Stimulated activated CD8-positive, alpha-beta memory T cell treated with anti-CD3 and anti-CD28 coated beads, Interleukin-4, amount 100 ng/mL, for 1 hour (primary cell): ENCODE measurements at regions not wholly inside any gene's neighbourhood (a gene's known extent, or its start where the extent isn't known, plus 50 kb on each side); places are given as distances from the start of the nearest gene placed in this dataset.

ENCODE experiments used
- DNase-seq, 2 donors: peaks; one replicate each; pipeline ENCODE4 v3.0.0-alpha.2; 2020; ENCODE audit warnings: low read depth in 2 of 2, low spot score in 1 of 2

DNA sequence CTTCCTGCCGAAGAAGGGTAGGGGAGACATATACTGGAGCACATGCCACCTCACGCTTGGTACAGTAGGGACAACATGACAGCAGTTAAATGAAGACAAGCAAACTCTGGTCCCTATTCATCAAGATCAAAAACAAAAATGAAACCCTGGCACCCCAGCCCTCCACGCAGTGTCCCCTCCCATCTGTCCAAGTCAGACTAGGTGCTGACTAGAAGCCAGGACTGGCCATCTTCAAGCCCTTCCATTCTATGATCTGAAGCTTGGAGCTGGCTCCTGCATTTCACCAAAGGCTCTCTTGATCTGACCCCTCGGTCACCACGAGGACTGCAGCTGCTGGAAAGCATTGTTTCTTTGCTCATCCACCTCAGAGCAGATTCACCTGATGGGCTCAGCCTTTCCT is 158.9 kb upstream of the GGTLC1 start:
- DNase-seq, result no peak

- DNase-seq, result no peak
These were observed 157.7 kb upstream of the GGTLC1 start for GRCh38 chr20:24146231-24146634.

GRCh38 chr20:24144371-24144770 is 155.8 kb upstream of the GGTLC1 start:
- no peak for DNase-seq

DNA sequence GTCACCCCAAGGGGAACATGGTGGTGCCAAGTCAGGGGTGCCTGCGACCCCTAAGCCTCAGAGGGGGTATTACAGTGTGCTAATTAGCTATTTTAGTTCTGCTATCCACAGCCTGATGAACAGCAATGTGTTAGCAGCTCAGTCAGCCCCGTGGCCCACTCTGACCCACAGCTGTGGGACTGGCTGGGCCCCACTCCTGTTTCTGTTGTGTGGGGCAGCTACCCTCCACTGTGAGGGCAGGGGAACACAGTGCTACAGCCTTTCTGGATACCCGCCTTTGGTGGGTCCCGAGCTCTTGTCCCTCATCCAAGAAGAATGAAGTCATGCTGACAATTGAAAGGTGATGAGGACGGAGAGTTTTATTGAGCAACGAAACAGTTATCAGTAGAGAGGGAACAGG is 152.5 kb upstream of the GGTLC1 start:
- DNase-seq, result no peak

DNA sequence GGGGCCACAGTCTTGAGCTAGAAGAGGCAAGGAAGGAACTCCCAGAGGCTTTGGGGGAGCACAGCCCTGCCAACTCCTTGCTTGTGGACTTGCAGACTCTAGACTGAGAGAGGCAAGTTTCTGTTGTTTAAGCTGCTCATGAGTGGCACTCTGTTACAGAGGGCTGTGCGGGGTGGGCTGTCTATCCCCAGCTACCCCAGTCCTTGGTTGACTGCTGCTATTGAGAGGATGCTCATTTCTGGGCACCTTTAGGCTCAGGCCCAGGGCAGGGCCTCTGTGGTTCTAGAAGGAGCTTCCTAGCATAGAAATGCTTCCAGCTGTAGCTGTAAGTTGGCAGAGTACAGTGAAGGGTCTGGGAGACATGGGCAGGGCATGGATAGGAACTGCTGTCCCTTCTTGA is 151.3 kb upstream of the GGTLC1 start:
- DNase-seq, result no peak

- DNase-seq, result no peak
These were observed 150.4 kb upstream of the GGTLC1 start for GRCh38 chr20:24138951-24139350.

GRCh38 chr20:24138196-24138857 is 149.7 kb upstream of the GGTLC1 start:
- no peak for DNase-seq

DNA sequence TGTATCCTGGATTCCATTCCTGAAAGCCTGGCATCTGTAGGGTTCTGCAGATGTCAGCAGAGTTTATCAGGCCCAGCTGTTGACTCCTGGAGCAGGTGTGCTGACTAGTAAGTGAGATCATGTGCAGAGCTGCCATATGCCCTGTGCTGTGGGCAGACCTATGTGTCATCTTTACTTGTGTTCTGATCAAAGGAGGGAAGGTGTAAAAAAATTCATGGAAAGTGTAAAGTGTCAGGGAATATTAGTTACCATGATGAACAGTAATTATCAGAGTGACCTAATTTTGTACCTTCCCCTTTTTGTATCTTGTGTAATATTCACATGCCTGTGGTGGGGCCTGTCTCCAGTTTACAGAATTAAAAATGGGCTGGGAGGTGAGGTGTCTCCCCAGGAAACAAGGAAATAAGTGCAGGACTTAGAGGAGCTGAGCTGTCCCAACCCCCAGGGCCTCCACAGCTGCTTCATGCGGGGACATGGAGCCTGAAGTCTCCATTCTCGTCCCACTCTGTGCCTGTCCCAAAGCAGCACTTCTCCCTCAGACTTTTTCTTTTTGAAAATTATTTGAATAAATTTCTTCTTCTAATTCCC is 148.2 kb upstream of the GGTLC1 start:
- DNase-seq, result no peak

DNA sequence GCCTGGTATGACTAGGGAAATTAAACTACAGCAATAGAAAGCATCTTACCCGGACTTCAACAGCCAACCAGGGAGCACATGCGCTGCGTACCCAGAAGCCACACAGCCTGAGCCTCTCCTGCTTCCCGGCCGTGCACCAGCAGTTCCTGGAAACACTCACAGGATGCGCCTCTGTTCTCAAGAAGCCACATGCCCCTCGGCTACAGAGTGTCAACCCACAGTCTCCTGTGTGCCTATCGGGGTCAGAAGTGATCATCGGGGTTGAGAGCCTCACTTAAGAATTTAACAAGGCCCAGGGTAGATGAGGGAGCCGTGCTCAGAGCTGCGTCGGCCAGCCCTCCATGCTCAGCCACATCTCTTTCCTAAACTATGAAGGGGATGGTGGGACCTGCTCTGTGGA is 147.2 kb upstream of the GGTLC1 start:
- DNase-seq, result no peak

- DNase-seq, result no peak
These were observed 146.4 kb upstream of the GGTLC1 start for GRCh38 chr20:24134930-24135329.

- no peak for DNase-seq
These were observed 145.7 kb upstream of the GGTLC1 start for GRCh38 chr20:24134284-24134683.

- no peak for DNase-seq
These were observed 143.7 kb upstream of the GGTLC1 start for GRCh38 chr20:24132246-24132645.

GRCh38 chr20:24131684-24132083 is 143.1 kb upstream of the GGTLC1 start:
- no peak for DNase-seq

- no peak for DNase-seq
These were observed 142.7 kb upstream of the GGTLC1 start for GRCh38 chr20:24131281-24131680.

DNA sequence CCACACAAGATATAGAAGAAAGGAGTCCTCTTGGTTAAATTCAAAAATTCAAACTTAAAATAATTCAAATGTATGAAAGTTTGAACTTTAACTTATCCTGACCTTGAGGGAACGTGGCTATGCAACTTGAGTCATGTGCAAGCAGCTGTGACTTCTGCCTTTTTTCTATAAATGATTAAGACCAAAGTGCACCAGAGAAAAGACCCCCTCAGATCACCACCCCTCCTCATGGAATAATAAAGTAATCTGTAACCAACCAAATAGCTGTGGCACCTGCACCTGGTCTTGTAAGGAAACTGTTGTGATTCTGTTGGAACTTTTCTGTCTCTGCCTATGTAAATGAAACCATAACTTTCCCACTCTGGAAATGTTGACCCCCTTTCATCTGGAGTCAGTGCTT is 141.1 kb upstream of the GGTLC1 start:
- DNase-seq, result no peak

DNA sequence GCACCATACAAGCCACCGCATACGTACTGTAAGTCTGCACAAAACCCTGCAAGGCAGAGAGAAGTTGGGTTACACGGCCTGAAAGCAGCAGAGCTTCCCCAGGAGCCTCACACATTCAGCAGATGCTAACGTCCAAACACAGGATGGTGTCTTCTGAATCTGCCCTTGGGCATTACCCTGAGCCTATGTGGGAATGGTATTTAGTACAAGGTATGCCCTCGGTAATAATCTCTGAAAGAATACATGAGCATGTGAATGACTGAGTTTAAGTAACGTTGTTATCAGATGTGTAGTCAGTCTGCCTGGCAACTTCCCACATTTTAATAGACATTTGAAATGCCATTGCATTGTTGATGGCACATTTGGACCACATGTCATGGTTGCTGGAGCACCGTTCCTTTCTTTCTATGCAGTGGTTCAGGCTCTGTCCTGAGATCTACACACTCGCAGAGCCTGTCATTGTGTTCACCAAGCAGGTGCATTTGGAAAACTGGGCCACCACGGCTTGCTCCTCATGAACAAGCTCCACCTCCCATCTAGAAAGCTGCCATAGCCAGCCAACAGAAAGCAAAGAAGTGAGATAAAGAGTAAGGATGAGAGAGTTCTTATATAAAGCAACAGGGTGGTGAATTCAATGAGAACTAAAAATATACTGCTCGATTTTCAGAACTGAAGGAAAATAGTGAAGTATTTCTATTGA is 136.5 kb upstream of the GGTLC1 start:
- DNase-seq, result no peak

DNA sequence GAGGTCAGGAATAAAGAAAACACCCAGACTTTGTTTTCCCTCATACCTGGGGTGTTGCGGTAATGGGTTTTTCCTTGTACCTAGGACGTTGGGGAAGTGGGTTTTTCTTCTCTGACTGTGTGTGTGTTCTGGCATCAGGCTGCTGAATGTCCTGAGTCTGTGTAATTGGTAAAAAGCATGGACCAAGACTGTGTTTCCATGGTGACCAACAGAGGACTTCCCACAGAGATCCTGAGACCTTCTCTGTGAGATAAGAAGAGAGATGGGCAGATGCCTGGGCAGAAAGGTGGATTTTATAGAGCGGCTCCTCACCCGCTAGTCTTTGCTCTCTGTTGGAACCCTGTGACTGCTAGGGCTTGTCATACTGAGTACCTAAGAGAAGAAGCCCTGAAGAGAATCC is 135.4 kb upstream of the GGTLC1 start:
- no peak for DNase-seq

DNA sequence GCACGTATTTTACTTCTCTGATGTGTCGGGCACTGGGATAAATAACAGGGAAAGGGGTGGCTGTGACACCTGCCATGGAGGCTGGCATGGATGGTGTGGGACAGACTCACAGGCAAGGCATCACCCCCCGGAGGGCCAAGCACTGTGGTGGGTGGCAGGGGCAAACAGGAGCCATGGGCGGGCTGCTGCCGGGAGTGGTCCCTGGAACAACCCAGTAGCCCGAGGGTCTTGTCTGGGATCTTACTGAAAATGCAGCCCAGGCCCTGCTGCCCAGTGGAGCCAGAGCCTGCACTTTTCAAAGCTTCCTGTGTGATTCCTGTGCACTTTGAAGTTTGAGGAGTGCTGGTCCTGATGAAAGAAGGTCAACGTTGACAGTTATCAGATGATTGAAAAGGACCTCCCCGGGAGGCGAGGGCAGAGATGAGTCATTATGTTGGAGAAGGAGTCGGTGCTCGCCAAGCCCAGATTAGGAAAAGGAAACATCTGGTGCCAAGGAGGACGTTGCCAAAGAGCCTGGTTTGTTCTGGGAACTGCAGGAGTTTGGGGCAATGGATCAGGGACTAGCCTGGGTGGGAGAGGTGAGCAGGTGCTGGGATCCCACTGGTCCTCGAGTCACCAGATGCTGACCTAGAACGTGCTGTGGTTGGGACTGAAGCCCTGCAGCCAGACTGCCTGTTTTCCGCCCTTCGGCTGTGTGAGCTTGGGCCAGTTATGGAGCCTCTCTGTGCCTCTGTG is 130.0 kb upstream of the GGTLC1 start:
- DNase-seq, result no peak

DNA sequence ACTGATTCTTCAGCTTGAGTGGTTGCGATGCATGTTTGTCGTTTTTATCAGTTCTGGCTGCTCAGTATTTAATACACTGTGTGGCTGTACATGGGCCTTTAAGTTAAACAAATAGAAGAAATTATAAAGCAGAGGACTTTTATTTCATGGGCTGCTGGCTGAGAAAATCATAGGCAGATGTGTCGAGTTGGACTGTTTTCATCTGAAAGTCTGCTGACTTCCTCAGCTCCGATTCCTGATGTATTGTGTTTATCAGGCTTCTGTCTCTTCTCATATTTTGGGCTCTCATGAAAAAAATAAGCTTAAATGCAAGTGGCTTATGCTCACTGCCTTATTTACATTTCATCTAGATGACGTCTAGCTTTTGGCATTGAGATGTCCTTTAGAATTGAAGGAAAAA is 129.5 kb upstream of the GGTLC1 start:
- no peak for DNase-seq

DNA sequence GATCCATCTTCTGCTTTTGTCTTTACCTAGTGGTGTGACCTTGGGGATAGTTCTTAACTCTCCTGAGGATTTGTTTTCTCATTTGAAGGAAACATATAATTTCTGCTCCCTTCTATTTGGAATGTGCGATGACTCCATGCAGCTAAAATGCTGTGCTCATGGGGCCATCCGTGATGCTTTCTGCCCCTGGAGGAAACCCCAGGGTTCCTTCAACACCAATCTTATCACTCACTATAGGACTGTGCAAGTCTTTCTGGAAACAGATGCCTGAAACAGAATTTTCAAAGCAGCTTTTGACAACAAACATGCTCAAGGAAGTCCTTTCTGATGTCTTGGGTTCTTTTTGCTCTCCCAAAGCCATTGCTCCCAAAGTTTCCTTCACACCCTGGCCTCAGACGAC is 128.8 kb upstream of the GGTLC1 start:
- DNase-seq, result no peak

GRCh38 chr20:24116611-24117010 is 128.0 kb upstream of the GGTLC1 start:
- DNase-seq, result no peak

- DNase-seq, result no peak
These were observed 123.8 kb upstream of the GGTLC1 start for GRCh38 chr20:24112360-24112759.
